HG02588 (cell line): ENCODE measurements at regions not wholly inside any gene's neighbourhood (a gene's known extent, or its start where the extent isn't known, plus 50 kb on each side); places are given as distances from the start of the nearest gene placed in this dataset.
"Not testable (repeated sequence)": the region's sequence is repeated elsewhere in the genome, so short reads cannot be mapped to it uniquely, and the experiment has no call there.

ENCODE experiments used
- ATAC-seq: cut with Tn5 transposase; IDR thresholded peaks from one replicate; pipeline ENCODE4 v1.9.1; 2021; ENCODE audit warnings: mild to moderate bottlenecking, moderate library complexity; ENCODE audit not compliant: unreplicated experiment

GRCh38 chr1:88472298-88472697, 211.8 kb upstream of the PKN2 start:
- ATAC-seq, result no peak

GRCh38 chr1:88472714-88473113, 211.4 kb upstream of the PKN2 start:
- ATAC-seq, result no peak

- ATAC-seq, result no peak
Measured at GRCh38 chr1:88474555-88475304, 209.3 kb upstream of the PKN2 start.

GRCh38 chr1:88484881-88485280, 199.2 kb upstream of the PKN2 start:
- no peak for ATAC-seq

GRCh38 chr1:88488237-88488636, 195.8 kb upstream of the PKN2 start:
- ATAC-seq, result no peak

GRCh38 chr1:88490676-88491075, 193.4 kb upstream of the PKN2 start:
- ATAC-seq, result no peak

- ATAC-seq, result no peak
Measured at GRCh38 chr1:88499671-88500070, 184.4 kb upstream of the PKN2 start.

GRCh38 chr1:88502886-88503285, 181.2 kb upstream of the PKN2 start:
- ATAC-seq, result no peak

GRCh38 chr1:88503646-88504045, 180.4 kb upstream of the PKN2 start:
- ATAC-seq, result no peak

- no peak for ATAC-seq
Measured at GRCh38 chr1:88504601-88505000, 179.5 kb upstream of the PKN2 start.

GRCh38 chr1:88509379-88509778, 174.7 kb upstream of the PKN2 start:
- no peak for ATAC-seq

- no peak for ATAC-seq
Measured at GRCh38 chr1:88514544-88515060, 169.5 kb upstream of the PKN2 start.

- ATAC-seq, result not testable (repeated sequence)
Measured at GRCh38 chr1:88517499-88517898, 166.6 kb upstream of the PKN2 start.

- no peak for ATAC-seq
Measured at GRCh38 chr1:88519156-88519555, 164.9 kb upstream of the PKN2 start.

- no peak for ATAC-seq
Measured at GRCh38 chr1:88523854-88524528, 160.1 kb upstream of the PKN2 start.

- no peak for ATAC-seq
Measured at GRCh38 chr1:88526456-88526855, 157.6 kb upstream of the PKN2 start.

- no peak for ATAC-seq
Measured at GRCh38 chr1:88528792-88529191, 155.3 kb upstream of the PKN2 start.

- no peak for ATAC-seq
Measured at GRCh38 chr1:88529581-88529980, 154.5 kb upstream of the PKN2 start.

GRCh38 chr1:88530246-88530645, 153.8 kb upstream of the PKN2 start:
- ATAC-seq, result no peak

- ATAC-seq, result no peak
Measured at GRCh38 chr1:88537787-88538186, 146.3 kb upstream of the PKN2 start.

- ATAC-seq, result no peak
Measured at GRCh38 chr1:88538222-88538899, 145.7 kb upstream of the PKN2 start.

- no peak for ATAC-seq
Measured at GRCh38 chr1:88540255-88540654, 143.8 kb upstream of the PKN2 start.
